ENCODE measurements at regions not wholly inside any gene's neighbourhood (a gene's known extent, or its start where the extent isn't known, plus 50 kb on each side); places are given as distances from the start of the nearest gene placed in this dataset.
"Not testable (repeated sequence)": the region's sequence is repeated elsewhere in the genome, so short reads cannot be mapped to it uniquely, and the experiment has no call there.

GRCh38 chr6:131336596-131336995 is 201.3 kb downstream of the AKAP7 start:
- Mint-ChIP-seq H3K4me3 (no peak overlapping the region), H3K9me3 (no peaks in the 10 kb centered on the region), H3K27me3 (no peaks in the 10 kb centered on the region), H3K4me1 (no peaks in the 10 kb centered on the region), H3K27ac (no peak overlapping the region), H3K36me3 (no peaks in the 10 kb centered on the region)
- CTCF ChIA-PET, result no interaction called here
- DNase-seq, result no peak

GRCh38 chr6:131346896-131347295 is 211.6 kb downstream of the AKAP7 start:
- H3K4me1 Mint-ChIP-seq, H3K36me3 Mint-ChIP-seq, H3K27me3 Mint-ChIP-seq, H3K9me3 Mint-ChIP-seq, DNase-seq, H3K4me3 Mint-ChIP-seq, CTCF ChIA-PET, H3K27ac Mint-ChIP-seq: not testable (repeated sequence)

GRCh38 chr6:131348572-131348971 is 213.3 kb downstream of the AKAP7 start:
- no peaks in the 10 kb centered on the region for H3K36me3 Mint-ChIP-seq
- no peak for DNase-seq
- no peaks in the 10 kb centered on the region for H3K27me3 Mint-ChIP-seq
- no peak overlapping the region for H3K4me3 Mint-ChIP-seq
- no peak overlapping the region for H3K27ac Mint-ChIP-seq
- CTCF ChIA-PET, result no interaction called here
- H3K4me1 Mint-ChIP-seq, result peaks cover 4% of the 10 kb centered on the region
- no peaks in the 10 kb centered on the region for H3K9me3 Mint-ChIP-seq

DNA sequence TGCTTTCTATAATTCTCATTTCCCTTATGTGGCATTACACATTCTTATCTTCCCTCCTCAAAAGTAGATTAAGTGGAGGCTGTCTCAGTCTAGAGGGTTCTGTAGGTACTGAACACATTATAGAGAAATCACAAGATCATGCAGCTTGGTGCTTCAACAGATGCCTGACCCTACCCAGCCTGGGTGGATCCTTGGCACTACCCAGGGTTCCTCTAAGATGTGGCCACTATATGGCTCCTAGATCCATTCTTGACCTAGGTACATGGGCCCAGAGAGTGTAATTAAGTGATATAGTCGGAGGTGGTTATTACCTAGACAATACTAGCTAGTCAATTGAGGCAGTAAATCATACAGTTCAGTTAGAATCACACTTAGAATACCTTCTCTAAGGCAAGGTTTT is 213.9 kb downstream of the AKAP7 start:
- DNase-seq, result no peak
- Mint-ChIP-seq H3K9me3 (no peaks in the 10 kb centered on the region), H3K4me1 (peaks cover 4% of the 10 kb centered on the region), H3K4me3 (no peak overlapping the region), H3K36me3 (no peaks in the 10 kb centered on the region), H3K27me3 (no peaks in the 10 kb centered on the region), H3K27ac (no peak overlapping the region)
- CTCF ChIA-PET, result no interaction called here

DNA sequence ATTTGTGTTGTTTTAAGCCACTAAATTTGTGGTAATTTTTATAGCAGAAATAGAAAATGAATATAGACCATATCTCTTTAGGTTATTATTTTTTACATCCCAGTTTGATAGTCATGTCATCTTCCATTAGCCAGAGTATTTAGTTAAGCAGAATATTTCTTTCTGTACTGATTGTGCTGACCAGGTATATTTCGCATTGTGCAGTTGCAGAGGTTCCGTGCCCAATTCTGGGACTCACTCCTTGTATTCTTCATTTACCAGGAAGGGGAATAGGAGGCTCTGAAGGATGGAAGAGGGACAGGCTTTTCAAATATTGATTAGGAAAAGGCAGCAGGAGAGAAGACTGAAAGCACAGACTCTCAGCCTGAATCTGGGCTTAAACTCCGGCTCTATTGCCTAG is 217.8 kb downstream of the AKAP7 start:
- H3K27ac Mint-ChIP-seq, result no peak overlapping the region
- CTCF ChIA-PET, result no interaction called here
- no peak overlapping the region for H3K4me3 Mint-ChIP-seq
- H3K27me3 Mint-ChIP-seq, result no peaks in the 10 kb centered on the region
- no peak for DNase-seq
- H3K4me1 Mint-ChIP-seq, result peaks cover 7% of the 10 kb centered on the region
- H3K36me3 Mint-ChIP-seq, result no peaks in the 10 kb centered on the region
- H3K9me3 Mint-ChIP-seq, result no peaks in the 10 kb centered on the region

GRCh38 chr6:131353876-131354275 is 218.6 kb downstream of the AKAP7 start:
- no peak overlapping the region for H3K27ac Mint-ChIP-seq
- H3K9me3 Mint-ChIP-seq, result no peaks in the 10 kb centered on the region
- DNase-seq, result no peak
- no peak overlapping the region for H3K4me3 Mint-ChIP-seq
- peaks cover 2% of the 10 kb centered on the region for H3K4me1 Mint-ChIP-seq
- no peaks in the 10 kb centered on the region for H3K27me3 Mint-ChIP-seq
- no peaks in the 10 kb centered on the region for H3K36me3 Mint-ChIP-seq
- CTCF ChIA-PET, result no interaction called here

DNA sequence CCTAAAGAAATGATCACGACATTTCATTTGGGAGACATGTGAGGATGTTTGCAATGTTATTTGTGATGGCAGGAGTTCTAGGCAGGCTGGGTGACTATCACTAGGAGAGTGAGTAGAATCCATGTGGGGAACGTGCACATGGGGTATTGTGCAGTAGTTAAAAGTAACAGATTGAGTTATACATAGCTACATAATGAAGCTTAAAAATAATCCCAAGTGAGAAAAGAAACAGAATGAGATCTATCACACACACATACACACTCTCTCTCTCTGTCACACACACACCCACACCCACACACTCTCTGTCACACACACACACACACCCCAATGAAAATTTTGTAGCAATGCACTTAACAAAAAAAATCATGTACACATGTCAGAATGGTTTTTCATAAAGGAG is 218.7 kb upstream of the ARG1 start:
- H3K27ac Mint-ChIP-seq, result no peak overlapping the region
- H3K4me1 Mint-ChIP-seq, result peaks cover 2% of the 10 kb centered on the region
- H3K4me3 Mint-ChIP-seq, result no peak overlapping the region
- H3K27me3 Mint-ChIP-seq, result no peaks in the 10 kb centered on the region
- H3K9me3 Mint-ChIP-seq, result no peaks in the 10 kb centered on the region
- CTCF ChIA-PET, result no interaction called here
- DNase-seq, result no peak
- no peaks in the 10 kb centered on the region for H3K36me3 Mint-ChIP-seq

GRCh38 chr6:131356161-131356560 is 216.9 kb upstream of the ARG1 start:
- CTCF ChIA-PET, result no interaction called here
- H3K4me3 Mint-ChIP-seq, result no peak overlapping the region

GRCh38 chr6:131357501-131357900 is 215.5 kb upstream of the ARG1 start:
- no peaks in the 10 kb centered on the region for H3K36me3 Mint-ChIP-seq
- H3K4me1 Mint-ChIP-seq, result peaks cover 2% of the 10 kb centered on the region
- no peak for DNase-seq
- CTCF ChIA-PET, result no interaction called here
- no peaks in the 10 kb centered on the region for H3K27me3 Mint-ChIP-seq
- no peaks in the 10 kb centered on the region for H3K9me3 Mint-ChIP-seq
- H3K4me3 Mint-ChIP-seq, result no peak overlapping the region
- H3K27ac Mint-ChIP-seq, result no peak overlapping the region

More at GRCh38 chr6:131356161-131356560, 216.9 kb upstream of the ARG1 start:
- DNase-seq, result no peak
- H3K36me3 Mint-ChIP-seq, result no peaks in the 10 kb centered on the region
- H3K9me3 Mint-ChIP-seq, result no peaks in the 10 kb centered on the region
- H3K27me3 Mint-ChIP-seq, result no peaks in the 10 kb centered on the region
- peaks cover 2% of the 10 kb centered on the region for H3K4me1 Mint-ChIP-seq
- H3K27ac Mint-ChIP-seq, result no peak overlapping the region

GRCh38 chr6:131362070-131362469 is 211.0 kb upstream of the ARG1 start:
- DNase-seq, result no peak
- no peak overlapping the region for H3K27ac Mint-ChIP-seq
- CTCF ChIA-PET, result no interaction called here
- H3K27me3 Mint-ChIP-seq, result no peaks in the 10 kb centered on the region
- peaks cover 7% of the 10 kb centered on the region for H3K4me1 Mint-ChIP-seq
- H3K9me3 Mint-ChIP-seq, result no peaks in the 10 kb centered on the region
- H3K36me3 Mint-ChIP-seq, result no peaks in the 10 kb centered on the region
- H3K4me3 Mint-ChIP-seq, result no peak overlapping the region

DNA sequence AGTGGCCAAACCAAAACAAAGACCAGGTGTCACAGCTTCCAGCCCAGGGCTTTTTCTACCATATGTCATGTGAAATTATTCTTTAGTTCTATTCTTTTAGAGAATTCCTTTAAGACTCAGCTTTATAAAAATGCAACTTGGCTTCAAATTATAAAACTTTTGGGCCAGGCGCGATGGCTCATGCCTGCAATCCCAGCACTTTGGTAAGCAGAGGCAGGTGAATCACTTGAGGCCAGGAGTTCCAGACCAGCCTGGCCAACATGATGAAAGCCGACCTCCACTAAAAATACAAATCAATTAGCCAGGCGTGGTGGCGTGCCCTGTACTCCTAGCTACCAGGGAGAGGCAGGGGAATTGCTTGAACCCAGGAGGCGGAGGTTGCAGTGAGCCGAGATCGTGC is 210.3 kb upstream of the ARG1 start:
- Mint-ChIP-seq H3K27me3 (no peaks in the 10 kb centered on the region), H3K4me1 (peaks cover 5% of the 10 kb centered on the region), H3K9me3 (no peaks in the 10 kb centered on the region), H3K36me3 (no peaks in the 10 kb centered on the region), H3K27ac (no peak overlapping the region), H3K4me3 (no peak overlapping the region)
- CTCF ChIA-PET, result no interaction called here
- DNase-seq, result no peak

- H3K27ac Mint-ChIP-seq, result no peak overlapping the region
Measured at GRCh38 chr6:131363947-131364834, 208.8 kb upstream of the ARG1 start.

DNA sequence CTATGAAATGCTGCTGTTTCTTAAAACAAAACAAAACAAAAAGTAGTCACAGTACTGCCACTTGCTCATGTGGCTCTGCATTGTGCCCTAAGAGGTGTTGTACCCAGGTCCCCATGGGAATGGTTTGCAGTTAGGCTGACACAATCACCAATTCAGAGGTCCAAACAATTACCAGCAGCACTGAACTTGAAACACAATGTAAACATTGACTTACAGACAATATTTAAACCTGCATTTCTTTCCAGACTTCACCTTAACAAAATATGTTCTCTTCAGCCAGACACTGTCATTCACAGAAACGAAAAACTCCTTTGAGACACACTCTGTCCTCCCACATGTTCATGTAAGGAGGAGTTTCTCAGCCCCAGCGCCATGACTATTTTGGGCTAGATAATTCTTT is 206.8 kb upstream of the ARG1 start:
- Mint-ChIP-seq H3K36me3 (no peaks in the 10 kb centered on the region), H3K4me3 (no peak overlapping the region), H3K27me3 (no peaks in the 10 kb centered on the region), H3K9me3 (no peaks in the 10 kb centered on the region), H3K27ac (no peak overlapping the region), H3K4me1 (peaks cover 8% of the 10 kb centered on the region)
- CTCF ChIA-PET, result no interaction called here
- DNase-seq, result no peak

More at GRCh38 chr6:131363947-131364834, 208.8 kb upstream of the ARG1 start:
- Mint-ChIP-seq H3K9me3 (no peaks in the 10 kb centered on the region), H3K27me3 (no peaks in the 10 kb centered on the region), H3K4me3 (no peak overlapping the region), H3K36me3 (no peaks in the 10 kb centered on the region), H3K4me1 (peaks cover 8% of the 10 kb centered on the region)
- CTCF ChIA-PET, result interaction anchor here (0.6 kb wide), 1 partner anchor 83 kb away, joined by 3 read pairs; no protein-coding TSS in a partner anchor
- no peak for DNase-seq

DNA sequence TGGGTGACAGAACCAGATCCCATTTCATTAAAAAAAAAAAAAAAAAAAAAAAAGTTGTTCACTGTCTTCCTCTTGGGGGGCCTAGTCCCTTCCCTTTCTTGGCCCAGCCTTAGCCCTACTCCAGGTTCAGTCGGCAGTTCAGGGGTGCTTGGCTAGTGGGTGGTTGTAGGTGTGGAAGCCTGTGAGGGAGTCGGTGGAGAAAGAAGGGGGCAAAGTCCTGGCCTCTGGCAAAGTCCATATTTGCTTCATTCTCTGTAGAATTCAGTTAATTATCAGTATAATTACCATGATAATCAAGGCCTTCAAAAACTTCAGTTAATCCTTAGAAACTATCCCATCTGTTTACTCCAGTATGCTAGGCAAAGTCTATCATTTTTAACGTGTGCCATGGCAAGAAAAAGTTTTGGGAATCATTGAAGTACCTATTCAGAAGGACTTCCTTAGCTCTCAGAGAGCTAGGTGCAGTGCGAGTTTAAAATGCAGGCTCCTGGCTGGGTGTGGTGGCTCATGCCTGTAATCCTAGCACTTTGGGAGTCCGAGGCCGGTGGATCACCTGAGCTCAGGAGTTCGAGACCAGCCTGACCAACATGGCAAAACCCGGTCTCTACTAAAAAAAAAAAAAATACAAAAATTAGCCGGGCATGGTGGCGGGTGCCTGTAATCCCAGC is 205.7 kb upstream of the ARG1 start:
- no peaks in the 10 kb centered on the region for H3K27me3 Mint-ChIP-seq
- no peaks in the 10 kb centered on the region for H3K9me3 Mint-ChIP-seq
- no peak for DNase-seq
- H3K36me3 Mint-ChIP-seq, result no peaks in the 10 kb centered on the region
- no peak overlapping the region for H3K4me3 Mint-ChIP-seq
- no peak overlapping the region for H3K27ac Mint-ChIP-seq
- CTCF ChIA-PET, result interaction anchor here (0.6 kb wide), 1 partner anchor 54 kb away, joined by 3 read pairs; no protein-coding TSS in a partner anchor
- H3K4me1 Mint-ChIP-seq, result peaks cover 8% of the 10 kb centered on the region

Measured in activated naive CD4-positive, alpha-beta T cell treated with anti-CD3 and anti-CD28 coated beads, Interleukin-2, amount 10 ng/mL, durations not matched to agents 7 days and 5 days (primary cell).